HUDEP-2 (cell line): ENCODE measurements at regions not wholly inside any gene's neighbourhood (a gene's known extent, or its start where the extent isn't known, plus 50 kb on each side); places are given as distances from the start of the nearest gene placed in this dataset.
"Not testable (repeated sequence)": the region's sequence is repeated elsewhere in the genome, so short reads cannot be mapped to it uniquely, and the experiment has no call there.

Experiments
- DNase-seq, 76 experiments: peaks; one replicate each; lab custom pipeline; 2025; ENCODE audit not compliant: unreplicated experiment in 76 of 76; lab: John Stamatoyannopoulos, UW

- DNase-seq = peak in 1 of 76 experiments; percentile 3
Measured at GRCh38 chr6:113654396-113654795, 202.7 kb upstream of the MARCKS start.

- no peak for DNase-seq
Measured at GRCh38 chr6:113655761-113656160, 201.4 kb upstream of the MARCKS start.

GRCh38 chr6:113659762-113660404 lies 197.3 kb upstream of the MARCKS start:
- no peak for DNase-seq

- no peak for DNase-seq
Measured at GRCh38 chr6:113660819-113661218, 196.3 kb upstream of the MARCKS start.

GRCh38 chr6:113662093-113662665 lies 195.0 kb upstream of the MARCKS start:
- DNase-seq = no peak

GRCh38 chr6:113662688-113663333 lies 194.3 kb upstream of the MARCKS start:
- DNase-seq = no peak

GRCh38 chr6:113664909-113665308 lies 192.2 kb upstream of the MARCKS start:
- no peak for DNase-seq

- no peak for DNase-seq
Measured at GRCh38 chr6:113668641-113669408, 188.3 kb upstream of the MARCKS start.

GRCh38 chr6:113669606-113670005 lies 187.5 kb upstream of the MARCKS start:
- DNase-seq = no peak

GRCh38 chr6:113671421-113671820 lies 185.7 kb upstream of the MARCKS start:
- DNase-seq = no peak

GRCh38 chr6:113672491-113673149 lies 184.5 kb upstream of the MARCKS start:
- no peak for DNase-seq

GRCh38 chr6:113674075-113674474 lies 183.1 kb upstream of the MARCKS start:
- DNase-seq = no peak

- DNase-seq = no peak
Measured at GRCh38 chr6:113676057-113676456, 181.1 kb upstream of the MARCKS start.

- no peak for DNase-seq
Measured at GRCh38 chr6:113676968-113677367, 180.2 kb upstream of the MARCKS start.

- DNase-seq = no peak
Measured at GRCh38 chr6:113679051-113679450, 178.1 kb upstream of the MARCKS start.

GRCh38 chr6:113680301-113680700 lies 176.8 kb upstream of the MARCKS start:
- DNase-seq = no peak

GRCh38 chr6:113683968-113684367 lies 173.2 kb upstream of the MARCKS start:
- DNase-seq = no peak

GRCh38 chr6:113684382-113684901 lies 172.7 kb upstream of the MARCKS start:
- DNase-seq = no peak

GRCh38 chr6:113686049-113686448 lies 171.1 kb upstream of the MARCKS start:
- no peak for DNase-seq

- DNase-seq = not testable (repeated sequence)
Measured at GRCh38 chr6:113689620-113690019, 167.5 kb upstream of the MARCKS start.
